ENCODE measurements at regions not wholly inside any gene's neighbourhood (a gene's known extent, or its start where the extent isn't known, plus 50 kb on each side); places are given as distances from the start of the nearest gene placed in this dataset.
"Not testable (repeated sequence)": the region's sequence is repeated elsewhere in the genome, so short reads cannot be mapped to it uniquely, and the experiment has no call there.

GRCh38 chr5:57632937-57633336 lies 150.3 kb upstream of the ACTBL2 start:
- DNase-seq (ENCODE audit: low read depth, low spot score), result no peak

GRCh38 chr5:57631139-57631538 lies 148.5 kb upstream of the ACTBL2 start:
- not testable (repeated sequence) for DNase-seq (ENCODE audit: low read depth, low spot score)

DNA sequence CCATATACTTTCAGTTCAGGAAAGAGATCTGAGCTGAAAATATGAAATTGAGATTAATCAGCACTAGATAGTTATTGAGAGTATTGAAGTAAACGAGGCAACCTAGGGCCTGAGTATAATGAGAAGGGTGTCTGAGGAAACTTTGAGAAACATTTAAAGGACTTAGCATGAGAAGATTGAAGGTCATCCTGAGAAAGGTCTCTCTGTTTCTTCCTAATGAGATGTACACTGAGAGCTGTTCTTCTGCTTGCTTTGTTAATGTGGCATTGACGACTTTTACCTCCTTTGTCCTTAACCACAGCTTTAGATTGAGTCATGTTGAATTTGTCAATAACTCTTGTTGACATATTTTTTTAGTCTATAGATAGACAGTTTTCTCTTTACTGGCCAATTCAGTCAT lies 145.1 kb upstream of the ACTBL2 start:
- DNase-seq (ENCODE audit: low read depth, low spot score), result no peak

- DNase-seq (ENCODE audit: low read depth, low spot score), result peak; percentile 9
These were observed 144.1 kb upstream of the ACTBL2 start for GRCh38 chr5:57626703-57627102.

- no peak for DNase-seq (ENCODE audit: low read depth, low spot score)
These were observed 139.0 kb upstream of the ACTBL2 start for GRCh38 chr5:57621624-57622023.

- DNase-seq (ENCODE audit: low read depth, low spot score), result no peak
These were observed 136.3 kb upstream of the ACTBL2 start for GRCh38 chr5:57618767-57619381.

DNA sequence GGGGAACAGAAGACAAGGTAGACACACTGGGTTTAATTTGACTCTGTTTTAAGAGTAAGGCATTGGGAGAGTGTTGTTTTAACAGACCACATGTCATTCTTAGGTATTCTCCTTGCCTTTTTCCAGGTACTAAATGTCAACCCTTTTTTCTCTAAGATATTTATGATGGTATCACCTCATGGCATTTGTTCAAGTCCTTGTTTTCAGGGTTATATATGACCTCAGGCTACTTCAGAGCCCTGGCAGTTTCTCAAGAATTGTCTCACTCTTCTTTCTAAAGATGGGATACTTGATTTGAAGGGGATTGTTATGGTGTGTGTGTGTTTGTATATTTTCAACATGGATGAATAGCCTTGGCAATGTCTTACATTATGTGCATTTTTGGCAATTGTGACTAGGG lies 131.1 kb upstream of the ACTBL2 start:
- no peak for DNase-seq (ENCODE audit: low read depth, low spot score)

DNA sequence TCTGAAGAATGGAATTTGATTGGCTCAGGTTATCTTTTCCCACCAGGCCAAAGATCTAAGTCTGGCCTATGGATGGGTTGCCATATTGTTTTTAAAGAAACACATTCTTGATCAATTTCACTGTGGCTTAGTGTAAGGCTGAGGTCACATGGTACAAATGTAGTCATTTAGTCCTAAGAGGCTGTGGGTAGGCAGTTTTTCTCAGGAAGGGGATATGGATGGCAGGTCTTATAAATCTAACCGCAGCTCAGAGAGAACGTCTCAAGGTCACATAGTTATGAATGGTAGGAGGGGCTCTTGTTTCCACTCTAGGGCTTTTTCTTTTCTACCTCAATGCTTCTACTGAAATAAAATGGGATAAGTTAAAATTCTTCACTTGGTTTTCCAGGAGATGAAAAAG lies 128.6 kb upstream of the ACTBL2 start:
- no peak for DNase-seq (ENCODE audit: low read depth, low spot score)

GRCh38 chr5:57608542-57608941 lies 125.9 kb upstream of the ACTBL2 start:
- no peak for DNase-seq (ENCODE audit: low read depth, low spot score)

DNA sequence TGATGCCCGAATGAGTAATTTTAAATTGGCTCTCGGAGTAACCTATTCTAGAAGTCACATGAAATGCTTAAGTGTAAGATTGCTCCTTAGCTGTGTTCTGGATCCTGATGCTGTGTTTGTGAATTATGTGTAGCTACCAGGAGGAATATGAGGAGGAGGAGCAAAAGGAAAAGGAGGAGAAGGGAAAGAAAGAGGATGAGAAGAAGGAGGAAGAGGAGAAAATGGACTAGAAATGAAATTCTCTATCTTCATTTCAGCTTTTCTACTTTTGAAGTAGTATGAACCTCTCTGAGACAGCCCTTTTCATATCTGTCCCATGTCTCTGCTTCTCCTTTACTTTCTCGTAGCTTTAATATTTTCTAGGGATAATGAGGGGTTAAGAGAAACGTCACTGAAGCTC lies 119.4 kb upstream of the ACTBL2 start:
- no peak for DNase-seq (ENCODE audit: low read depth, low spot score)

DNA sequence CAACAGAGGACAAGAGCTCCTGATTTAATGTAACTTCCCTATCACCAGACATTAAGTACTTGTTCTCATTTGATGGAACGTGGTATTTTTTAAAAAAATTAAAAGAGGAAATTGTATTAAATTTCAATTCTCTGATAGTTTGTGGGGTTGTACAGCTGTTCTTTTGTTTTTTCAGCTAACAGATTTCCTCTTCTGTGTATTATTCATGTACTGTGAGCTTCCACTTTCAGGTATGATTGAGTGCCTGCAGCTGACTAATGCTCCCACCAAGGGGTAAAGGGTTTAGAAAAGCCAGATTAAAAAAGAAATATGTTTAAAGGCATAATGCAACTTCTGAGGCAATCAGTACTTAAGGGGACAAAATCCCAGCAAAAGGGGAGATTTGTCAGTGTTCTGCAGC lies 117.7 kb upstream of the ACTBL2 start:
- no peak for DNase-seq (ENCODE audit: low read depth, low spot score)

DNA sequence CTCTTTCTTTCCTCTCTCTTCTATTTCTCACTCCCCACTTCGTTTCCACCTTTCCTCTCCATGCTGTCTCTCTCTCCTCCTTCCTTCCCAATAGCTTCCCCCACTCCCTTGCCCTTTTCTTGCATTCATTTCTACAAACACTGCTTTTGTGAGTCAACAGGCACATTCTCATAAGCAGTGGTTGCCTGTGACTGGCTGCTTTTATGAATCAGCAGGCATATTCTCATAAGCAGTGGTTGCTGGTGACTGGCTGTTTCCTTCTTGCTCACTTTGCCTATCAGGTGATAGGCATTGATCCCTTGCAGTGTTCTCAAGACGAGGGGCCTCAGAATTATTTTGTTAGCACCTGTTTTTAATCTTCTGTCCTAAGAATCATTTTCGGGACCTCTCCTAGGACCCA lies 116.1 kb upstream of the ACTBL2 start:
- DNase-seq (ENCODE audit: low read depth, low spot score), result no peak

- no peak for DNase-seq (ENCODE audit: low read depth, low spot score)
These were observed 115.5 kb upstream of the ACTBL2 start for GRCh38 chr5:57598097-57598496.

DNA sequence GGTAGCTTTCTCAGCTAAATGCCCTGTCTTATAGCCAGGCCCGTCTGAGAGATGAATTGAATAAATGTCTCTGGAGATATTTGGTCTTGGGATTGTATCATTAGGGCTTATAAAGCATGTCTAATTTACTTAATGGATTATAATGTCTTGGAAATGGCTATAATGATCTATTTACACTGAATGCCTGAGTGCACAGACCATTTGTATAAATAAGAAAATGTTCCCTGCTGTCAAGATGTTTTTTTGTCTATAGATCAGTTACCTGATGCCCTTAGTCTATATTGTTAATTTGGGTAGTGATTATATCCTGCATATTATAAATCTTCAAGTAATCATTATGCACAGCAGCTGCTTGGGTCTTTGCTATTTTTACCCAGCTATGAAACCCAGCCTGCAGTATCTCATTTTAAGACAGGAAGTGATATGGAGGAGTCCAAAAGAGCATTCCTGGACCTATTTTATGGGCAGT lies 112.9 kb upstream of the ACTBL2 start:
- DNase-seq (ENCODE audit: low read depth, low spot score), result no peak

DNA sequence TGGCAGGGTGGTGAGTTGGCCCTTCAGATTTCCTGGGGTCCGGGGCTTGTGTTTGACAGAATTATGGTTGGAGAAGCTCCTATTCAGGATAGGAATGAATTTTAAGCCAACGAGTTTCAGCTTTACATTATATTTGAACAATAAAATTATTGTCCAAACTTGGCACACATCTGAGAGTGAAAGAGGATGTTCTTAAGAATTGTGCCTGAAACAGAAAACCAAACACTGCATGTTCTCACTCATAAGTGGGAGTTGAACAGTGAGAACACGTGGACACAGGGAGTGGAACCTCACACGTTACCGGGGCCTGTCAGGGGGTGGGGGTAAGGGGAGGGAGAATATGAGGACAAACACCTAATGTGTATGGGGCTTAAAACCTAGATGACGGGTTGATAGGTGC lies 111.8 kb upstream of the ACTBL2 start:
- DNase-seq (ENCODE audit: low read depth, low spot score), result no peak

GRCh38 chr5:57592236-57592635 lies 109.6 kb upstream of the ACTBL2 start:
- DNase-seq (ENCODE audit: low read depth, low spot score), result no peak

DNA sequence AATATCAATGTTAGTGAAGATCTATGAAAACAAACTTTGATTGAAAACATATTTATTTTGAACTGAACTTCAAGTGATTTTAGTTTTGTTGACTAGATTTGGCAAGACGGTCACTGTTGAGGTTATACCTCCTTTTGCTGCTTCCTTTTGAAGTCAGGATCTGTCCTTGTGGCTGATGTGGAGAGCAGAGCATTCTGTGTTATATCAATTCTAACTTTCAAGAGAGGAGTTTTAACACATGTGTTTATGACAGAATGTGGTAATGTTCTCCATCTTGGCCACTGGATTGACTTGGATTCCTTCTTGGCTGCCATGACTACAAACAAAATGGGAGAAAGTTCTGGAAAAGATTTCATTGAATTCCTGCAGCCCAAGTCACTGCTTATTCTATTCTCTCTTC lies 104.0 kb upstream of the ACTBL2 start:
- DNase-seq (ENCODE audit: low read depth, low spot score), result no peak

GRCh38 chr5:57582578-57583070 lies 100.0 kb upstream of the ACTBL2 start:
- no peak for DNase-seq (ENCODE audit: low read depth, low spot score)

- DNase-seq (ENCODE audit: low read depth, low spot score), result no peak
These were observed 99.2 kb upstream of the ACTBL2 start for GRCh38 chr5:57581772-57582171.

GRCh38 chr5:57581222-57581621 lies 98.6 kb upstream of the ACTBL2 start:
- DNase-seq (ENCODE audit: low read depth, low spot score), result no peak

DNA sequence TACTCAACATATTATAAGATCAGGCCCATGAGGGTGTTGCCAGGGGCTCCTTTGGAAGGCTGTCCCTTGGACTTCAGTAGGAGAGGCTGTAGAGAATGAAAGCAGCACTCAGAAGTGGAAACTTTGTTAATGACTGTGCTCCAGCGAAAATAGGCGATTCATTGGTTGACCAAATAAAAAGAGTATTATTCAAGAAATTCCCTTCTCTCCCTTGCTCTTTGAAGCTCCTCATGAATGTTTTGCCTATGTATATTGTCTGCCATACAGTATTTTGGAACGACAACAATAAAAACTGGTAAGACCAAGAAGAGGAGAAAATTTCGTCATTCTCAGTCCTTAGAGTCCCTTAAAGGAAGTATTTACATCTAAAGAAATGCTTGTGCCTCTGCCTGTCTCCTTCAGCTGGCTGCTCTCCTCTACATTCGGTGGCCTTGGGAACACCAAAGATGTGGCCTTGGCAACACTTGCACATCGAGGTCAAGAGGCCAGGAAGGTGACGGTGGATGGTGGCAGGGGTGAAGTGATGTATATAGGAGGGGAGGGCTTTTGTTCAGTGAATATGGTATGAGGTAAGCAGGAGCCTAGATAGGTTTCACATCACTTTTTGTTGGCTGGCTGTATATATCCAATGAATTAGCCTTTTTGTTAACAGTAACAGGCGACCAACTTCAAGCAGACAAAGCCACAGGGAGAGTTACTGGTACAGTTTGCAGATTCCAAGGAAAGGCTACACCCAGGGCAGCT lies 95.0 kb upstream of the ACTBL2 start:
- DNase-seq (ENCODE audit: low read depth, low spot score), result no peak

DNA sequence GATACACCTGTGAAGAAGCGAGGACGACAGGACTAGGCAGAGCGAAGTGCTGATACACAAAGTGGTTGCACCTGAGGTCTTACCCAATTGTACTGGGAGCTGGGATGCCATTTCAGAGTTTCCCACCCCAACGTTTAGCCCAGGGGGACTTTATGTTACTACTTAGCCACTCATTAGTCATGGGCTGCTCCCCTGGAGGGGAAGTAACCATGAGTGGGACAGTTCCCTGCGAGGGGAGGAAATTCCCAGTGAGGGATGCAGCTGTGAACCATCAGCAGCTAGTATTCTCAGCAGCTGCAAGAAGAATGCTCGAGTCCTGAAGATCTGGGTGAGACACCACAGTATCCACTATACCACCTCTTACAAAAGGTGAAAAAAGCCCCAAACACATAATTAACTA lies 93.7 kb upstream of the ACTBL2 start:
- DNase-seq (ENCODE audit: low read depth, low spot score), result no peak

GRCh38 chr5:57575839-57576238 lies 93.2 kb upstream of the ACTBL2 start:
- DNase-seq (ENCODE audit: low read depth, low spot score), result no peak

Data from smooth muscle cell of the brain vasculature (primary cell).